H9 (cell line): ENCODE measurements at regions not wholly inside any gene's neighbourhood (a gene's known extent, or its start where the extent isn't known, plus 50 kb on each side); places are given as distances from the start of the nearest gene placed in this dataset.

ENCODE experiments used
- DNase-seq: peaks from one replicate; pipeline ENCODE4 v3.0.0-alpha.2; 2017
- H2AFZ ChIP-seq: one replicate; pipeline ENCODE4 v1.6.1; 2013; ENCODE audit warnings: mild to moderate bottlenecking, low read length, control low read depth, moderate library complexity
- H2AK5ac ChIP-seq: 2 replicates; pipeline ENCODE4 v1.6.1; 2013; ENCODE audit warnings: low read length, control low read depth, mixed read lengths; ENCODE audit not compliant: insufficient read length
- H2BK120ac ChIP-seq: one replicate; pipeline ENCODE4 v1.6.1; 2013; ENCODE audit warnings: low read depth, mild to moderate bottlenecking, low read length, control low read depth, inconsistent platforms; ENCODE audit not compliant: poor library complexity, severe bottlenecking
- H2BK12ac ChIP-seq: 2 replicates; pipeline ENCODE4 v1.6.1; 2013; ENCODE audit warnings: low read length, control low read depth, mixed read lengths, low read depth; ENCODE audit not compliant: insufficient read length
- H2BK15ac ChIP-seq: 2 replicates; pipeline ENCODE4 v1.6.1; 2013; ENCODE audit warnings: low read depth, low read length, control low read depth
- H2BK20ac ChIP-seq: one replicate; pipeline ENCODE4 v1.6.1; 2013; ENCODE audit warnings: low read depth, mild to moderate bottlenecking, low read length, control low read depth, inconsistent platforms; ENCODE audit not compliant: poor library complexity, severe bottlenecking
- H2BK5ac ChIP-seq: 2 replicates; pipeline ENCODE4 v1.6.1; 2013; ENCODE audit warnings: low read length, control low read depth, mixed read lengths; ENCODE audit not compliant: insufficient read length
- H3K14ac ChIP-seq: 2 replicates; pipeline ENCODE4 v1.6.1; 2013; ENCODE audit warnings: low read length, control low read depth; ENCODE audit not compliant: insufficient read depth
- H3K18ac ChIP-seq: 2 replicates; pipeline ENCODE4 v1.6.1; 2013; ENCODE audit warnings: low read depth, mild to moderate bottlenecking, mixed read lengths, low read length, control low read depth; ENCODE audit not compliant: insufficient read length
- H3K23ac ChIP-seq: 2 replicates; pipeline ENCODE4 v1.6.1; 2013; ENCODE audit warnings: low read length, control low read depth, mixed read lengths, low read depth; ENCODE audit not compliant: insufficient read length
- H3K23me2 ChIP-seq: 2 replicates; pipeline ENCODE4 v1.6.1; 2013; ENCODE audit warnings: low read depth, mild to moderate bottlenecking, mixed read lengths, low read length, control low read depth; ENCODE audit not compliant: insufficient read length, poor library complexity, severe bottlenecking
- H3K27ac ChIP-seq: 2 replicates; pipeline ENCODE4 v1.5.1; 2013; ENCODE audit warnings: low read length, control low read depth, mixed read lengths, low read depth; ENCODE audit not compliant: insufficient read length
- H3K27me3 ChIP-seq: 2 replicates; pipeline ENCODE4 v1.6.1; 2013; ENCODE audit warnings: low read length, control low read depth, inconsistent platforms; ENCODE audit not compliant: insufficient read depth
- H3K4ac ChIP-seq: 2 replicates; pipeline ENCODE4 v1.6.1; 2013; ENCODE audit warnings: low read depth, mild to moderate bottlenecking, control low read depth, inconsistent platforms, low read length, moderate library complexity
- H3K4me1 ChIP-seq: 2 replicates; pipeline ENCODE4 v1.6.1; 2013; ENCODE audit warnings: low read length, control low read depth, inconsistent platforms; ENCODE audit not compliant: insufficient read depth
- H3K4me2 ChIP-seq: 2 replicates; pipeline ENCODE4 v1.6.1; 2013; ENCODE audit warnings: low read length, control low read depth, mixed read lengths; ENCODE audit not compliant: insufficient read length, insufficient read depth
- H3K56ac ChIP-seq: 2 replicates; pipeline ENCODE4 v1.6.1; 2013; ENCODE audit warnings: low read depth, mild to moderate bottlenecking, mixed read lengths, low read length, control low read depth; ENCODE audit not compliant: insufficient read length
- H3K79me1 ChIP-seq: 2 replicates; pipeline ENCODE4 v1.6.1; 2013; ENCODE audit warnings: low read depth, mild to moderate bottlenecking, moderate library complexity, low read length, control low read depth, inconsistent platforms; ENCODE audit not compliant: insufficient read depth, poor library complexity, severe bottlenecking
- H3K79me2 ChIP-seq: 2 replicates; pipeline ENCODE4 v1.6.1; 2013; ENCODE audit warnings: low read length, control low read depth, inconsistent platforms; ENCODE audit not compliant: insufficient read depth
- H3K9ac ChIP-seq: 2 replicates; pipeline ENCODE4 v1.6.1; 2013; ENCODE audit warnings: low read length, control low read depth, mixed read lengths; ENCODE audit not compliant: insufficient read length; ENCODE audit errors: extremely low read depth
- H3K9me3 ChIP-seq: one replicate; pipeline ENCODE4 v1.6.1; 2013; ENCODE audit warnings: low read depth, low read length, inconsistent platforms; ENCODE audit not compliant: control insufficient read depth
- H3T11ph ChIP-seq: one replicate; pipeline ENCODE4 v1.6.1; 2013; ENCODE audit warnings: mild to moderate bottlenecking, low read length, control low read depth, inconsistent platforms
- H4K20me1 ChIP-seq: one replicate; pipeline ENCODE4 v1.6.1; 2013; ENCODE audit not compliant: control insufficient read depth, insufficient read length, insufficient read depth
- H4K5ac ChIP-seq: 2 replicates; pipeline ENCODE4 v1.6.1; 2013; ENCODE audit warnings: low read depth, mild to moderate bottlenecking, mixed read lengths, low read length, control low read depth; ENCODE audit not compliant: insufficient read length
- H4K8ac ChIP-seq: replicated peaks from 2 replicates; pipeline ENCODE4 v1.6.1; 2013; ENCODE audit warnings: low read length, control low read depth, mixed read lengths, low read depth; ENCODE audit not compliant: insufficient read length
- H4K91ac ChIP-seq: 2 replicates; pipeline ENCODE4 v1.6.1; 2013; ENCODE audit warnings: low read depth, mild to moderate bottlenecking, moderate library complexity, mixed read lengths, low read length, control low read depth; ENCODE audit not compliant: insufficient read length
- H3K27ac Mint-ChIP-seq, 3 experiments: 2 replicates in 2 of 3; 3 replicates in 1 of 3; pipeline ENCODE4 v1.8.0; 2020 to 2021; ENCODE audit warnings: mixed read lengths in 3 of 3, mild to moderate bottlenecking in 1 of 3, moderate library complexity in 1 of 3
- H3K27me3 Mint-ChIP-seq: 2 replicates; pipeline ENCODE4 v1.8.0; 2021; ENCODE audit warnings: low read depth, mild to moderate bottlenecking, moderate library complexity, mixed read lengths
- H3K36me3 Mint-ChIP-seq, 3 experiments: 2 replicates in 2 of 3; 3 replicates in 1 of 3; pipeline ENCODE4 v1.8.0; 2020 to 2021; ENCODE audit warnings: low read depth in 3 of 3, mixed read lengths in 3 of 3; ENCODE audit not compliant: insufficient read depth in 1 of 3
- H3K4me1 Mint-ChIP-seq, 2 experiments: 2 replicates each; pipeline ENCODE4 v1.8.0; 2020; ENCODE audit warnings: mixed read lengths in 2 of 2
- H3K4me3 Mint-ChIP-seq, 2 experiments: 2 replicates in 1 of 2; 3 replicates in 1 of 2; pipeline ENCODE4 v1.8.0; 2020 to 2021; ENCODE audit warnings: mild to moderate bottlenecking in 2 of 2, mixed read lengths in 2 of 2, moderate library complexity in 1 of 2
- H3K9me3 Mint-ChIP-seq, 2 experiments: 2 replicates in 1 of 2; 3 replicates in 1 of 2; pipeline ENCODE4 v1.8.0; 2020; ENCODE audit warnings: mild to moderate bottlenecking in 2 of 2, mixed read lengths in 2 of 2, moderate library complexity in 1 of 2
- CTCF ChIP-seq: fragments of 200-600 bp; sonication (generic); conservative IDR thresholded peaks from 3 replicates; pipeline ENCODE4 v1.8.0; 2021; ENCODE audit warnings: antibody characterized with exemption, mild to moderate bottlenecking
- WGBS: extraction: QIAGEN DNeasy Blood & Tissue Kit; methylation state at CpG from one replicate; pipeline ENCODE4 v1.1.7; 2013; ENCODE audit warnings: missing lambda C conversion rate, low lambda C conversion rate, mixed read lengths; ENCODE audit not compliant: insufficient read length; ENCODE audit errors: extremely low coverage; 5-methylcytosine and 5-hydroxymethylcytosine counted together

GRCh38 chr1:91122106-91122717 is 100.4 kb upstream of the ZNF644 start:
- Histone ChIP-seq H3K14ac (no peak overlapping the region), H2BK5ac (no peak overlapping the region), H3K4me1 (peaks cover 25% of the 10 kb centered on the region), H3K23me2 (no peaks in the 10 kb centered on the region), H3K4me2 (no peak overlapping the region), H3K4ac (no peak overlapping the region), H4K8ac (no peak overlapping the region), H4K91ac (no peak overlapping the region), H3K9ac (no peak overlapping the region), H2BK15ac (no peak overlapping the region), H3K79me1 (no peaks in the 10 kb centered on the region), H3K18ac (no peak overlapping the region), H2BK20ac (no peak overlapping the region), H3T11ph (no peak overlapping the region), H3K9me3 (no peaks in the 10 kb centered on the region), H4K20me1 (no peaks in the 10 kb centered on the region), H4K5ac (no peak overlapping the region), H2AFZ (no peak overlapping the region), H2BK12ac (no peak overlapping the region), H2BK120ac (no peak overlapping the region), H3K56ac (no peak overlapping the region), H3K23ac (no peak overlapping the region), H3K27ac (no peak overlapping the region), H3K27me3 (no peaks in the 10 kb centered on the region), H3K79me2 (no peaks in the 10 kb centered on the region), H2AK5ac (no peak overlapping the region)
- no peak for TF ChIP-seq CTCF
- Mint-ChIP-seq H3K4me3 (no peak overlapping the region), H3K36me3 (no peaks in the 10 kb centered on the region; a peak in 1 of 7 replicates), H3K9me3 (no peaks in the 10 kb centered on the region), H3K4me1 (peaks cover 55 to 62% of the 10 kb centered on the region in 2 experiments), H3K27me3 (no peaks in the 10 kb centered on the region), H3K27ac (peak overlapping the region in 2 of 3 experiments; percentile 40 to 84; a peak in 3 of 7 replicates)
- WGBS = no CpG with 5 or more reads among the region's 2 CpGs
- no peak for DNase-seq
